Type B pancreatic cell (in vitro differentiated cells): ENCODE measurements at regions not wholly inside any gene's neighbourhood (a gene's known extent, or its start where the extent isn't known, plus 50 kb on each side); places are given as distances from the start of the nearest gene placed in this dataset.
"Not testable (repeated sequence)": the region's sequence is repeated elsewhere in the genome, so short reads cannot be mapped to it uniquely, and the experiment has no call there.

Source experiments
- DNase-seq: peaks from one replicate; pipeline ENCODE4 v3.0.0; 2021; ENCODE audit warnings: mixed read lengths; ENCODE audit not compliant: unreplicated experiment; ENCODE audit errors: extremely low spot score
- H3K27ac Mint-ChIP-seq: 2 replicates; pipeline ENCODE4 v1.8.0; 2021; ENCODE audit warnings: mild to moderate bottlenecking, mixed read lengths
- H3K27me3 Mint-ChIP-seq: 2 replicates; pipeline ENCODE4 v1.8.0; 2021; ENCODE audit warnings: mixed read lengths
- H3K36me3 Mint-ChIP-seq: 2 replicates; pipeline ENCODE4 v1.8.0; 2021; ENCODE audit warnings: mixed read lengths
- H3K4me1 Mint-ChIP-seq: one replicate; pipeline ENCODE4 v1.8.0; 2021; ENCODE audit warnings: mixed read lengths; ENCODE audit not compliant: unreplicated experiment
- H3K4me3 Mint-ChIP-seq: 2 replicates; pipeline ENCODE4 v1.8.0; 2021; ENCODE audit warnings: mild to moderate bottlenecking, mixed read lengths
- H3K9me3 Mint-ChIP-seq: 2 replicates; pipeline ENCODE4 v1.8.0; 2021; ENCODE audit warnings: mixed read lengths
- TF ChIP-seq, protein P1 (sequence below): fragments of 200-600 bp; sonication (generic); conservative IDR thresholded peaks from 2 replicates; pipeline ENCODE4 v1.5.0; 2021; ENCODE audit warnings: antibody characterized with exemption, mild to moderate bottlenecking

DNA sequence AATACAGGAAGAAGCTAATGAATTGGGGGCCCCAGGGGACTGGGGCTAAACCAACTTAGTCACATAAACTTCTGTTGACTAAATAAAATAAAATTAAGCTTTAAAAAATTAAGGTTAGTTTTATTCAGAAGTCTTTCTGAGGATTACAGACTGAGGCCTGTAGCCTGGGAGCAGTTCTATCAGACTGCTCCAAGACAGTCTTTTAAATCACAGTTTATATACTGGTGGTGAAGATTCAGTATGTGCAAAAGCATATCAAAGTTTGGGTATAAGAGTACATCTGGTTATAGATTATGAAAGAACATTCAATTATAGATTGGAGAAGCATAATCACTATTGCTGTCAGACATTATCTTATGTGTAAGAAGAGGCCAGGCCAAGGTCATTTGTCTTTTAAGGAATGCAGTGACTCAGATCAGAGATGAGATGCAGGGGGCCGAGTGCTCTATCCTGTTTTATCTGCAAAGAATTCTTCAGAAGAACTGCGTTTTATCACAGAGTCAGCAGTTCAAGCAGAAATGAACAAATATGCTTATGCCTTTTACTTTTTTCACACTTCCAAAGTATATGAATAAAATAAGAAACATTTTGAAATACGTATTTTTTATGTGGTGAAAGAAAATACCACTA lies 109.4 kb downstream of the PDHA2 start:
- no peak overlapping the region for H3K4me3 Mint-ChIP-seq
- no peak for DNase-seq
- no peak overlapping the region for H3K27ac Mint-ChIP-seq
- H3K27me3 Mint-ChIP-seq = no peaks in the 10 kb centered on the region
- H3K9me3 Mint-ChIP-seq = peaks cover 5% of the 10 kb centered on the region
- peaks cover 4% of the 10 kb centered on the region for H3K4me1 Mint-ChIP-seq
- no peaks in the 10 kb centered on the region for H3K36me3 Mint-ChIP-seq
- TF ChIP-seq, protein P1, sequence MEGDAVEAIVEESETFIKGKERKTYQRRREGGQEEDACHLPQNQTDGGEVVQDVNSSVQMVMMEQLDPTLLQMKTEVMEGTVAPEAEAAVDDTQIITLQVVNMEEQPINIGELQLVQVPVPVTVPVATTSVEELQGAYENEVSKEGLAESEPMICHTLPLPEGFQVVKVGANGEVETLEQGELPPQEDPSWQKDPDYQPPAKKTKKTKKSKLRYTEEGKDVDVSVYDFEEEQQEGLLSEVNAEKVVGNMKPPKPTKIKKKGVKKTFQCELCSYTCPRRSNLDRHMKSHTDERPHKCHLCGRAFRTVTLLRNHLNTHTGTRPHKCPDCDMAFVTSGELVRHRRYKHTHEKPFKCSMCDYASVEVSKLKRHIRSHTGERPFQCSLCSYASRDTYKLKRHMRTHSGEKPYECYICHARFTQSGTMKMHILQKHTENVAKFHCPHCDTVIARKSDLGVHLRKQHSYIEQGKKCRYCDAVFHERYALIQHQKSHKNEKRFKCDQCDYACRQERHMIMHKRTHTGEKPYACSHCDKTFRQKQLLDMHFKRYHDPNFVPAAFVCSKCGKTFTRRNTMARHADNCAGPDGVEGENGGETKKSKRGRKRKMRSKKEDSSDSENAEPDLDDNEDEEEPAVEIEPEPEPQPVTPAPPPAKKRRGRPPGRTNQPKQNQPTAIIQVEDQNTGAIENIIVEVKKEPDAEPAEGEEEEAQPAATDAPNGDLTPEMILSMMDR = no peak

DNA sequence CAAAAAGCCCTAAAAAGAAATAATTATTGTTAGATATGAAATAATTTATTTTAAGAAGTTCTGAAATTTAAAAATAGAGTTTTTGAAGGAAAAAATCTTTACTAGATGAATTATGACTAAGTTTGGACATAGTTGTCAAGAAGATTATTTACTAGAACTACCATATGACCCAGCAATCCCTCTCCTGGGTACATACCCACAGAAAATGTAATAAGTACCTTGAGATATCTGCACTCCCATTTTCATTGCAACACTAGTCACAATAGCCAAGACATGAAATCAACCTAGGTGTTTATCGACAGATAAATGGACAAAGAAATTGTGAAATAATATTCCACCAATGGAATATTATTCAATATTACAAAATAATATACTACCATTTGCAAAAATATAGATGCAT lies 109.9 kb downstream of the PDHA2 start:
- Mint-ChIP-seq H3K4me3 (no peak overlapping the region), H3K9me3 (peaks cover 5% of the 10 kb centered on the region), H3K27me3 (no peaks in the 10 kb centered on the region), H3K27ac (no peak overlapping the region), H3K36me3 (no peaks in the 10 kb centered on the region), H3K4me1 (peaks cover 4% of the 10 kb centered on the region)
- no peak for DNase-seq
- TF ChIP-seq, protein P1 = no peak

DNA sequence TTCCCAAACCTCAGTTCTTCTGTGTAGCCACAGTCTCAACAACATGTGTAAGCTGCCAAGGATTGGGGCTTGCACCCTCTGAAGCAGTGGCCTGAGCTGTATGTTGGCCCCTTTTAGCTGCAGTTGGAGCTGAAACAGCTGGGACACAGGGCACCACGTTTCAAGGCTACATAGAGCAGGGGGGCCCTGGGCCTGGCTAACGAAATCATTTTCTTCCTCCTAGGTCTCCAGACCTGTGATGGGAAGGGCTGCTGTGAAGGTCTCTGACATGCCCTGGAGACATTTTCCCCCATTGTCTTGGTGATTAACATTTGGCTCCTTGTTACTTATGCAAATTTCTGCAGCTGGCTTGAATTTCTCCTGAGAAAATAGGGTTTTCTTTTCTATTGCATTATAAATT lies 112.6 kb downstream of the PDHA2 start:
- H3K4me1 Mint-ChIP-seq, H3K27me3 Mint-ChIP-seq, H3K27ac Mint-ChIP-seq, DNase-seq, H3K4me3 Mint-ChIP-seq, H3K36me3 Mint-ChIP-seq, H3K9me3 Mint-ChIP-seq: not testable (repeated sequence)

DNA sequence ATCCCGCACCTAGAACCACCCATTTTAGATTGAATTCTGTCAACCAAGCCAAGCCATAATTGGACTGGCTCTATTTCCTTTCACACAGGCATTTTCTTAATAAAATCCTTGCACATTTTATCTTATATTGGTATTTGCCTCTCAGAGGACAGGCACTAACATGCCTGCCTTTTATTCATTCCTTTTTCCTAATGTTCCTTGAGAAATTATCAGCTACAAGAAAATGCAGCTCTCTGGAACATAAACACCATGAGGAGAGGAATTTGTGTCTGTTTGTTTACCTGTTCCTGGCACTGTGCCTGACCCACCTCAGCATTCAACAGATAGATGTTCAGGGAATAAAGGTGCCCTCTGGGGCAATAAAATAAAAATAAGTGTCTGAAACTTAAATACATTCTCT lies 116.2 kb downstream of the PDHA2 start:
- no peaks in the 10 kb centered on the region for H3K4me1 Mint-ChIP-seq

DNA sequence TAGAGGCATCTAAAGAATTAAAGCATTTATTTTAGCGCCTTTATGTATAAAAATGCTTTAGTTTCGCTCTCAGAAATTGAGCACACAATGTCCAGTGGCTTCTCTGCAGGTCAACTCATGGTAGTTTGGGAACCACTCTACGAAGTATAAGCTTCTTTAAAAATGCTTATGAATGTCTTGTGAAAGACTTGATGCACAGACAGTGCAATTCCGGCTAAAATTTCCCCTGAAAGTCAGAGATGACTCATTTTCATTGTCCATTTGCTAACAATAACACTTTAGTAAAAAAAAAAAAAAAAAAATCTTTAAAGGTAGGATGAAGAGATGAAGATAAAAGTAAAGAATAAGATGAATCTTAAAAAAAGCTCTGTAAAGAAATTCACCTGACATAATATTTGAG lies 117.2 kb downstream of the PDHA2 start:
- Mint-ChIP-seq H3K27ac (no peak overlapping the region), H3K4me3 (no peak overlapping the region), H3K9me3 (no peaks in the 10 kb centered on the region), H3K36me3 (no peaks in the 10 kb centered on the region), H3K4me1 (no peaks in the 10 kb centered on the region), H3K27me3 (peaks cover 5% of the 10 kb centered on the region)
- TF ChIP-seq, protein P1 = no peak
- no peak for DNase-seq

More for the DNA sequence above, 116.2 kb downstream of the PDHA2 start:
- Mint-ChIP-seq H3K9me3 (no peaks in the 10 kb centered on the region), H3K36me3 (no peaks in the 10 kb centered on the region), H3K4me3 (no peak overlapping the region), H3K27me3 (peaks cover 5% of the 10 kb centered on the region), H3K27ac (no peak overlapping the region)
- DNase-seq = no peak
- TF ChIP-seq, protein P1 = no peak

DNA sequence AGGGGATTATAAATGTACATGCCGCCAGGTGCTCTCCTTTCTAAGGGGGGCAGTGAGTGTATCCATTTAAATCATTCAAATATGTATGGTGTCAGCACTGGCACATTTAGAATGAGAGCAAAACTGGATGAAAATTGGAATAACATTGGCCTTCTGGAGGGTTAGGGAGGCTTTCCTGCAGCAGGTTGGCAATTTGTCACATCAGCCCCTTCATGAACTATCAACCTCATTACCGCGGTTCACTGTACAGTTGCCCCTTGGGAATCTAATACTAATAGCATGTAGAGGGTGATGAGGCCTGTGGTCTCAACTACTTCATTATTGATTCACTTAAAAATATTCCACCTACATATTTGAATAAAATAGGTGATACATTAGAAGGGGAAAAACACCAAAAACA lies 117.9 kb downstream of the PDHA2 start:
- H3K4me3 Mint-ChIP-seq = no peak overlapping the region
- no peaks in the 10 kb centered on the region for H3K36me3 Mint-ChIP-seq
- DNase-seq = no peak
- TF ChIP-seq, protein P1 = no peak
- H3K9me3 Mint-ChIP-seq = no peaks in the 10 kb centered on the region
- no peaks in the 10 kb centered on the region for H3K4me1 Mint-ChIP-seq
- H3K27ac Mint-ChIP-seq = no peak overlapping the region
- peaks cover 5% of the 10 kb centered on the region for H3K27me3 Mint-ChIP-seq
